NCI-H187 treated with DMSO at 0.1 percent for 48 hours (cell line): ENCODE measurements at regions not wholly inside any gene's neighbourhood (a gene's known extent, or its start where the extent isn't known, plus 50 kb on each side); places are given as distances from the start of the nearest gene placed in this dataset.
"Not testable (repeated sequence)": the region's sequence is repeated elsewhere in the genome, so short reads cannot be mapped to it uniquely, and the experiment has no call there.

Experiments
- DNase-seq: peaks from one replicate; lab custom pipeline; 2025; lab: John Stamatoyannopoulos, UW

- DNase-seq = no peak
These were observed 143.2 kb upstream of the RGS6 start for GRCh38 chr14:71789005-71789404.

- no peak for DNase-seq
These were observed 132.4 kb upstream of the RGS6 start for GRCh38 chr14:71799841-71800240.

- no peak for DNase-seq
These were observed 131.4 kb upstream of the RGS6 start for GRCh38 chr14:71800878-71801277.

GRCh38 chr14:71803539-71804260, 128.5 kb upstream of the RGS6 start:
- no peak for DNase-seq

GRCh38 chr14:71804992-71805391, 127.2 kb upstream of the RGS6 start:
- DNase-seq = no peak

- DNase-seq = not testable (repeated sequence)
These were observed 125.2 kb upstream of the RGS6 start for GRCh38 chr14:71807049-71807448.

- DNase-seq = not testable (repeated sequence)
These were observed 121.4 kb upstream of the RGS6 start for GRCh38 chr14:71810800-71811199.

- DNase-seq = no peak
These were observed 119.5 kb upstream of the RGS6 start for GRCh38 chr14:71812693-71813092.

- no peak for DNase-seq
These were observed 117.1 kb upstream of the RGS6 start for GRCh38 chr14:71815110-71815509.

- DNase-seq = no peak
These were observed 107.4 kb upstream of the RGS6 start for GRCh38 chr14:71824816-71825215.

- DNase-seq = no peak
These were observed 98.8 kb upstream of the RGS6 start for GRCh38 chr14:71833476-71833875.

- DNase-seq = no peak
These were observed 97.7 kb upstream of the RGS6 start for GRCh38 chr14:71834284-71835204.

GRCh38 chr14:71852181-71852580, 80.0 kb upstream of the RGS6 start:
- DNase-seq = no peak

GRCh38 chr14:71855399-71856036, 76.7 kb upstream of the RGS6 start:
- DNase-seq = peak; percentile 16

- no peak for DNase-seq
These were observed 75.9 kb upstream of the RGS6 start for GRCh38 chr14:71856199-71856919.

- no peak for DNase-seq
These were observed 69.2 kb upstream of the RGS6 start for GRCh38 chr14:71863049-71863448.

GRCh38 chr14:71863766-71864165, 68.5 kb upstream of the RGS6 start:
- no peak for DNase-seq
